H1 (cell line): ENCODE measurements at regions not wholly inside any gene's neighbourhood (a gene's known extent, or its start where the extent isn't known, plus 50 kb on each side); places are given as distances from the start of the nearest gene placed in this dataset.
"Not testable (repeated sequence)": the region's sequence is repeated elsewhere in the genome, so short reads cannot be mapped to it uniquely, and the experiment has no call there.

Experiments
- BACH1 ChIP-seq: IDR thresholded peaks from 2 replicates; pipeline ENCODE4 v1.6.1; 2012; ENCODE audit warnings: low read length, improper control_type of control experiment
- CTCF ChIP-seq, 3 experiments: IDR thresholded peaks; 1 replicate in 2 of 3; 2 replicates in 1 of 3; pipeline versions ENCODE4 v1.5.1 to v1.6.1; 2011; ENCODE audit warnings: low read length in 3 of 3, mild to moderate bottlenecking in 3 of 3, inconsistent platforms in 2 of 3, low read depth in 1 of 3, moderate library complexity in 1 of 3; ENCODE audit not compliant: insufficient read depth in 1 of 3; ENCODE audit errors: control extremely low read depth in 1 of 3
- EP300 ChIP-seq, 2 experiments: IDR thresholded peaks; 1 replicate in 1 of 2; 2 replicates in 1 of 2; pipeline ENCODE4 v1.6.1; 2011 to 2012; ENCODE audit warnings: low read depth in 2 of 2, low read length in 2 of 2, mild to moderate bottlenecking in 2 of 2, borderline replicate concordance in 1 of 2, inconsistent platforms in 1 of 2, moderate library complexity in 1 of 2
- EZH2 ChIP-seq: fragments of 200-600 bp; sonication (generic); IDR thresholded peaks from 2 replicates; pipeline ENCODE4 v1.7.1; 2012; ENCODE audit warnings: low read depth, mild to moderate bottlenecking, moderate library complexity, low read length, inconsistent platforms; ENCODE audit not compliant: severe bottlenecking
- FOSL1 ChIP-seq: IDR thresholded peaks from 2 replicates; pipeline ENCODE4 v1.6.1; 2011; ENCODE audit warnings: mild to moderate bottlenecking, low read depth, low read length, moderate library complexity; ENCODE audit not compliant: insufficient read depth
- MAFK ChIP-seq: IDR thresholded peaks from 2 replicates; pipeline ENCODE4 v1.6.1; 2012; ENCODE audit warnings: low read depth, mild to moderate bottlenecking, improper control_type of control experiment, low read length
- POLR2AphosphoS5 ChIP-seq: IDR thresholded peaks from 2 replicates; pipeline ENCODE4 v1.6.1; 2011; ENCODE audit warnings: low read depth, low read length
- RAD21 ChIP-seq, 2 experiments: IDR thresholded peaks in 1 of 2; conservative IDR thresholded peaks in 1 of 2; 2 replicates each; pipeline ENCODE4 v1.6.1; 2011; ENCODE audit warnings: low read depth in 2 of 2, low read length in 2 of 2, improper control_type of control experiment in 1 of 2, inconsistent platforms in 1 of 2, mild to moderate bottlenecking in 1 of 2, moderate library complexity in 1 of 2
- SP1 ChIP-seq: IDR thresholded peaks from 2 replicates; pipeline ENCODE4 v1.6.1; 2011; ENCODE audit warnings: low read depth, low read length
- SRF ChIP-seq: IDR thresholded peaks from 2 replicates; pipeline ENCODE4 v1.6.1; 2011; ENCODE audit warnings: mild to moderate bottlenecking, low read depth, low read length, moderate library complexity
- ZNF274 ChIP-seq: IDR thresholded peaks from 2 replicates; pipeline ENCODE4 v1.7.0; 2012; ENCODE audit warnings: low read length, borderline replicate concordance; ENCODE audit errors: extremely low read depth
- TF ChIP-seq, protein P1 (sequence below): IDR thresholded peaks from 2 replicates; pipeline ENCODE4 v1.6.1; 2012; ENCODE audit warnings: inconsistent platforms
- TF ChIP-seq, protein P2 (sequence below): IDR thresholded peaks from 2 replicates; pipeline ENCODE4 v1.6.1; 2012; ENCODE audit warnings: inconsistent platforms

GRCh38 chr7:109905368-109906065 lies 1185.4 kb upstream of the LRRN3 start:
- TF ChIP-seq, protein P1, sequence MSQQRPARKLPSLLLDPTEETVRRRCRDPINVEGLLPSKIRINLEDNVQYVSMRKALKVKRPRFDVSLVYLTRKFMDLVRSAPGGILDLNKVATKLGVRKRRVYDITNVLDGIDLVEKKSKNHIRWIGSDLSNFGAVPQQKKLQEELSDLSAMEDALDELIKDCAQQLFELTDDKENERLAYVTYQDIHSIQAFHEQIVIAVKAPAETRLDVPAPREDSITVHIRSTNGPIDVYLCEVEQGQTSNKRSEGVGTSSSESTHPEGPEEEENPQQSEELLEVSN: not testable (repeated sequence)
- not testable (repeated sequence) for TF ChIP-seq POLR2AphosphoS5; MAFK; SRF; BACH1; EZH2; SP1; CTCF (IDR thresholded peaks at IDR 0.05; ENCODE audit: control extremely low read depth in 1 of 3, insufficient read depth in 1 of 3, low read depth in 1 of 3, low read length in 3 of 3); RAD21 (IDR thresholded peaks at IDR 0.05 in 1 of 2, conservative IDR thresholded peaks at IDR 0.05 in 1 of 2; ENCODE audit: low read depth in 2 of 2, low read length in 2 of 2); FOSL1; EP300 (IDR thresholded peaks at IDR 0.05; ENCODE audit: borderline replicate concordance in 1 of 2, low read depth in 2 of 2, low read length in 2 of 2); ZNF274
- TF ChIP-seq, protein P2, sequence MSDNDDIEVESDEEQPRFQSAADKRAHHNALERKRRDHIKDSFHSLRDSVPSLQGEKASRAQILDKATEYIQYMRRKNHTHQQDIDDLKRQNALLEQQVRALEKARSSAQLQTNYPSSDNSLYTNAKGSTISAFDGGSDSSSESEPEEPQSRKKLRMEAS: not testable (repeated sequence)
